GM21390 (cell line): ENCODE measurements at regions not wholly inside any gene's neighbourhood (a gene's known extent, or its start where the extent isn't known, plus 50 kb on each side); places are given as distances from the start of the nearest gene placed in this dataset.
"Not testable (repeated sequence)": the region's sequence is repeated elsewhere in the genome, so short reads cannot be mapped to it uniquely, and the experiment has no call there.

ENCODE experiments used
- ATAC-seq: cut with Tn5 transposase; IDR thresholded peaks from one replicate; pipeline ENCODE4 v1.9.1; 2021; ENCODE audit not compliant: unreplicated experiment

- no peak for ATAC-seq
These were observed 272.8 kb upstream of the ZNF32 start for GRCh38 chr10:43921478-43921877.

GRCh38 chr10:43920236-43920758 lies 271.6 kb upstream of the ZNF32 start:
- ATAC-seq: not testable (repeated sequence)

GRCh38 chr10:43913676-43914235 lies 265.1 kb upstream of the ZNF32 start:
- no peak for ATAC-seq

GRCh38 chr10:43912469-43912868 lies 263.8 kb upstream of the ZNF32 start:
- no peak for ATAC-seq

- no peak for ATAC-seq
These were observed 257.8 kb upstream of the ZNF32 start for GRCh38 chr10:43906490-43906889.

GRCh38 chr10:43905512-43906236 lies 257.0 kb upstream of the ZNF32 start:
- ATAC-seq: no peak

GRCh38 chr10:43904844-43905243 lies 256.2 kb upstream of the ZNF32 start:
- no peak for ATAC-seq

GRCh38 chr10:43904301-43904700 lies 255.6 kb upstream of the ZNF32 start:
- ATAC-seq: no peak

GRCh38 chr10:43903451-43903850 lies 254.8 kb upstream of the ZNF32 start:
- no peak for ATAC-seq

- no peak for ATAC-seq
These were observed 254.2 kb upstream of the ZNF32 start for GRCh38 chr10:43902842-43903241.

GRCh38 chr10:43901744-43902504 lies 253.2 kb upstream of the ZNF32 start:
- no peak for ATAC-seq

GRCh38 chr10:43901302-43901701 lies 252.6 kb upstream of the ZNF32 start:
- no peak for ATAC-seq

- no peak for ATAC-seq
These were observed 251.9 kb upstream of the ZNF32 start for GRCh38 chr10:43900571-43900970.

- ATAC-seq: no peak
These were observed 250.7 kb upstream of the ZNF32 start for GRCh38 chr10:43899224-43899959.

- no peak for ATAC-seq
These were observed 249.9 kb upstream of the ZNF32 start for GRCh38 chr10:43898592-43898991.

GRCh38 chr10:43897765-43898419 lies 249.2 kb upstream of the ZNF32 start:
- no peak for ATAC-seq

- no peak for ATAC-seq
These were observed 243.5 kb upstream of the ZNF32 start for GRCh38 chr10:43892062-43892770.

- no peak for ATAC-seq
These were observed 242.6 kb upstream of the ZNF32 start for GRCh38 chr10:43891241-43891640.

GRCh38 chr10:43890124-43890523 lies 241.4 kb upstream of the ZNF32 start:
- ATAC-seq: no peak

GRCh38 chr10:43888586-43888985 lies 239.9 kb upstream of the ZNF32 start:
- no peak for ATAC-seq
